Liver (tissue), 2 donors: ENCODE measurements at regions not wholly inside any gene's neighbourhood (a gene's known extent, or its start where the extent isn't known, plus 50 kb on each side); places are given as distances from the start of the nearest gene placed in this dataset.

Source experiments
- ZBTB33 ChIP-seq: IDR thresholded peaks from 2 replicates; pipeline ENCODE4 v1.6.1; 2016; ENCODE audit warnings: antibody characterized with exemption
- TF ChIP-seq, protein P1 (sequence below): fragments of 150-350 bp; IDR thresholded peaks from 2 replicates; pipeline ENCODE4 v1.5.1; 2017; ENCODE audit warnings: improper control_type of control experiment, low read depth, low read length; ENCODE audit not compliant: missing input control
- TF ChIP-seq, protein P2 (sequence below): IDR thresholded peaks from 2 replicates; pipeline ENCODE4 v1.6.1; 2016; ENCODE audit warnings: antibody characterized with exemption, mild to moderate bottlenecking
- donor health status: healthy.

- TF ChIP-seq, protein P1, sequence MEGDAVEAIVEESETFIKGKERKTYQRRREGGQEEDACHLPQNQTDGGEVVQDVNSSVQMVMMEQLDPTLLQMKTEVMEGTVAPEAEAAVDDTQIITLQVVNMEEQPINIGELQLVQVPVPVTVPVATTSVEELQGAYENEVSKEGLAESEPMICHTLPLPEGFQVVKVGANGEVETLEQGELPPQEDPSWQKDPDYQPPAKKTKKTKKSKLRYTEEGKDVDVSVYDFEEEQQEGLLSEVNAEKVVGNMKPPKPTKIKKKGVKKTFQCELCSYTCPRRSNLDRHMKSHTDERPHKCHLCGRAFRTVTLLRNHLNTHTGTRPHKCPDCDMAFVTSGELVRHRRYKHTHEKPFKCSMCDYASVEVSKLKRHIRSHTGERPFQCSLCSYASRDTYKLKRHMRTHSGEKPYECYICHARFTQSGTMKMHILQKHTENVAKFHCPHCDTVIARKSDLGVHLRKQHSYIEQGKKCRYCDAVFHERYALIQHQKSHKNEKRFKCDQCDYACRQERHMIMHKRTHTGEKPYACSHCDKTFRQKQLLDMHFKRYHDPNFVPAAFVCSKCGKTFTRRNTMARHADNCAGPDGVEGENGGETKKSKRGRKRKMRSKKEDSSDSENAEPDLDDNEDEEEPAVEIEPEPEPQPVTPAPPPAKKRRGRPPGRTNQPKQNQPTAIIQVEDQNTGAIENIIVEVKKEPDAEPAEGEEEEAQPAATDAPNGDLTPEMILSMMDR: no peak
- TF ChIP-seq ZBTB33: no peak
- TF ChIP-seq, protein P2, sequence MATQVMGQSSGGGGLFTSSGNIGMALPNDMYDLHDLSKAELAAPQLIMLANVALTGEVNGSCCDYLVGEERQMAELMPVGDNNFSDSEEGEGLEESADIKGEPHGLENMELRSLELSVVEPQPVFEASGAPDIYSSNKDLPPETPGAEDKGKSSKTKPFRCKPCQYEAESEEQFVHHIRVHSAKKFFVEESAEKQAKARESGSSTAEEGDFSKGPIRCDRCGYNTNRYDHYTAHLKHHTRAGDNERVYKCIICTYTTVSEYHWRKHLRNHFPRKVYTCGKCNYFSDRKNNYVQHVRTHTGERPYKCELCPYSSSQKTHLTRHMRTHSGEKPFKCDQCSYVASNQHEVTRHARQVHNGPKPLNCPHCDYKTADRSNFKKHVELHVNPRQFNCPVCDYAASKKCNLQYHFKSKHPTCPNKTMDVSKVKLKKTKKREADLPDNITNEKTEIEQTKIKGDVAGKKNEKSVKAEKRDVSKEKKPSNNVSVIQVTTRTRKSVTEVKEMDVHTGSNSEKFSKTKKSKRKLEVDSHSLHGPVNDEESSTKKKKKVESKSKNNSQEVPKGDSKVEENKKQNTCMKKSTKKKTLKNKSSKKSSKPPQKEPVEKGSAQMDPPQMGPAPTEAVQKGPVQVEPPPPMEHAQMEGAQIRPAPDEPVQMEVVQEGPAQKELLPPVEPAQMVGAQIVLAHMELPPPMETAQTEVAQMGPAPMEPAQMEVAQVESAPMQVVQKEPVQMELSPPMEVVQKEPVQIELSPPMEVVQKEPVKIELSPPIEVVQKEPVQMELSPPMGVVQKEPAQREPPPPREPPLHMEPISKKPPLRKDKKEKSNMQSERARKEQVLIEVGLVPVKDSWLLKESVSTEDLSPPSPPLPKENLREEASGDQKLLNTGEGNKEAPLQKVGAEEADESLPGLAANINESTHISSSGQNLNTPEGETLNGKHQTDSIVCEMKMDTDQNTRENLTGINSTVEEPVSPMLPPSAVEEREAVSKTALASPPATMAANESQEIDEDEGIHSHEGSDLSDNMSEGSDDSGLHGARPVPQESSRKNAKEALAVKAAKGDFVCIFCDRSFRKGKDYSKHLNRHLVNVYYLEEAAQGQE: no peak
Measured at GRCh38 chr10:42997151-42997848, 79.6 kb upstream of the RET start.
